HG03520 (cell line): ENCODE measurements at regions not wholly inside any gene's neighbourhood (a gene's known extent, or its start where the extent isn't known, plus 50 kb on each side); places are given as distances from the start of the nearest gene placed in this dataset.
"Not testable (repeated sequence)": the region's sequence is repeated elsewhere in the genome, so short reads cannot be mapped to it uniquely, and the experiment has no call there.

Experiments
- ATAC-seq: cut with Tn5 transposase; IDR thresholded peaks from one replicate; pipeline ENCODE4 v1.9.1; 2021; ENCODE audit warnings: mild to moderate bottlenecking, moderate library complexity; ENCODE audit not compliant: unreplicated experiment

- no peak for ATAC-seq
Observed at GRCh38 chr3:191959876-191960413, 499.0 kb downstream of the PYDC2 start.

GRCh38 chr3:191961022-191961421 lies 500.1 kb downstream of the PYDC2 start:
- ATAC-seq = no peak

- no peak for ATAC-seq
Observed at GRCh38 chr3:191961529-191961928, 500.6 kb downstream of the PYDC2 start.

GRCh38 chr3:191962324-191962723 lies 501.4 kb downstream of the PYDC2 start:
- ATAC-seq = no peak

DNA sequence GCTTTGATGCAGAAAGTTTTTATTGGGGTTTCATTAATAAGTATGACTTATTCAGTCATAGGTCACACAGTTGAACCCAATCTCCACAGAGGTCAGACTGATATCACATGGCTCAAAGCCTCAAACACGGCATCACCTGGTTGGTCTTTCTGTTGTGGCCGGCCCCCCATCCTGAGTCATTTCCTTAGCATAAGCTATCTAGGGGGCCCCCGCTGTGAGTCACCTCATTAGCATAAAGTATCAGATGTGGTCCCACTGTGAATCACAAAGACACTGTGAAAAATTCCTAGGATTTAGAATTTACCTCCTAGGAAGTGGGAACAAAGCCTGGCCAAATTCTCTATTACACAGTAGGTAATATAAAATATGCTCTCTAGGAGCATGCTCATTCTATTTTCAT lies 502.2 kb downstream of the PYDC2 start:
- ATAC-seq = peak; percentile 36

- no peak for ATAC-seq
Observed at GRCh38 chr3:191966556-191966955, 505.6 kb downstream of the PYDC2 start.

DNA sequence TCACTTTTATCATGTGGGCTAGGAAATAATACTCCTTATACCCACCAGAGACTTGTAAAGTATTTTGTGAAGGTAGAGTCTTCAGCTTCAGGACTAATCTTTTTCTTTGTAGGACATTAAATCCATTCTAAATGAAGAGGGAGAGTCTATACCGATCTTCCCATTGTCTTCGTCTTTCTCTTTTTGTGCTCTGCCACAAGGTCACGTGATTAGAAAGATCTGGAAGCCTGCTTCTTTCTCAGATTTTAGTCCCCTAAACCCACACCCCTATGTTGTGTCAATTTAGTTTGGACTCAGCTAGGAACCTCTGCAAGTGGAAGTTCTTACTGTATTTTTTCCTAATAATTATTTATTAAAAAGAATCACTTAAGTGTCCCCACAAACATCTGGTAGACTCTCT lies 507.3 kb downstream of the PYDC2 start:
- ATAC-seq = no peak

- ATAC-seq = peak; percentile 61
Observed at GRCh38 chr3:191972714-191973398, 511.9 kb downstream of the PYDC2 start.

GRCh38 chr3:191973820-191974219 lies 512.9 kb downstream of the PYDC2 start:
- no peak for ATAC-seq

GRCh38 chr3:191975936-191976335 lies 515.0 kb downstream of the PYDC2 start:
- no peak for ATAC-seq

DNA sequence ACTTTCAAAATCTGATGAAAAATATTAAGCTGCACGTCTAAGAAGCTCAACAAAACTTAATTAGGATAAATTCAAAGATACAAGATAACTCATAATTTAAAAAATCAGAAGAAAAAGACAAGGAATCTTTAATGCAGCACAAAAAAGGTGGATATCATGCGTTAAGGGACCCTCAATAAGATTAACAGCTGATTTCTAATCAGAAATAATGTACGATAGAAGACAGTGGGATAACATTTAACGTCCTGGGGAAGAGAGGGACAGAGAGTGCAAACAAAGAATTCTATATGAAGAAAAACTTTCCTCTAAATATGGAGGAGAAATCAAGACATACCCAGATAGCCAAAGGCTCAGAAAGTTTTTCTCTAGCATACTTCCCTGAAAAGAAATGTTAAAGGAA lies 519.5 kb downstream of the PYDC2 start:
- no peak for ATAC-seq

DNA sequence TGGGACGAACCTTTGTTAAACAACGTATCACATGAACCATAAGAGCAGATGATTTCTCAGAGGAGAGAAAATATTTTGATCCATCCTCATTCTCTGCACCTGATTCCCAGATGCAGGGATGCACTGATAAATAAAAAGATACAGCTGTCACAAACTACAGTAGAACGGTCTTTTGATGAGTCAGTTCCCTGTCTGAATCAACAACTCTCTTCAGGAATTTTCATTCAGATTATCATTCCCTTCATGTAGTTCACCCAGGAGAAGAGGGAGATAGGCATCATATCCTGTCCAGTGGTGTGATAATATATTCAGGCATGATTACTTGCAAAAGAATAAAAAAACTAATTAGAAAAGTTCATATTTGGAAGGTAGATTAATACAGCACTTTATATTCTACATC lies 521.5 kb downstream of the PYDC2 start:
- no peak for ATAC-seq

GRCh38 chr3:191985691-191986090 lies 524.7 kb downstream of the PYDC2 start:
- no peak for ATAC-seq

DNA sequence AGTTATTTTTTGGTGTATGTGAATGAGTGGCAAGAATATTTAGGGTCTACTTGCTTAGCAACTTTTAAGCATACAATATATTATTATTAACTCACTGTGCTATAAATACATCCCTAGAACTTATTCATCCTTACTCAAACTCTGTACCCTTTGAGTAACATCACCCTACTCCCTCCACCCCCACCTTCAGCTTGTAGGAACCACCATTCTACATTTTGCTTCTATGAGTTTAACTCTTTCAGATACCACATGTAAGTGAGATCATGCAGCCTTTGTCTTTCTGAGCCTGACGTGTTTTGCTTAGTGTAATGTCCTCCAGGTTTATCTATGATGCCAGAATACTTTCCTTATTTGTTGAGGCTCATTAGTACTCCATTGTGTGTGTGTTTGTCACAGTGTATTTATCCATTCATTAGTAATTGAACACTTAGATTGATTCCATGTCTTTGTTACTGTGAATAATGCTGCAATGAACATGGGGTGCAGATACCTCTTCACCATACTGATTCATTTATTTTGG lies 526.9 kb downstream of the PYDC2 start:
- no peak for ATAC-seq

DNA sequence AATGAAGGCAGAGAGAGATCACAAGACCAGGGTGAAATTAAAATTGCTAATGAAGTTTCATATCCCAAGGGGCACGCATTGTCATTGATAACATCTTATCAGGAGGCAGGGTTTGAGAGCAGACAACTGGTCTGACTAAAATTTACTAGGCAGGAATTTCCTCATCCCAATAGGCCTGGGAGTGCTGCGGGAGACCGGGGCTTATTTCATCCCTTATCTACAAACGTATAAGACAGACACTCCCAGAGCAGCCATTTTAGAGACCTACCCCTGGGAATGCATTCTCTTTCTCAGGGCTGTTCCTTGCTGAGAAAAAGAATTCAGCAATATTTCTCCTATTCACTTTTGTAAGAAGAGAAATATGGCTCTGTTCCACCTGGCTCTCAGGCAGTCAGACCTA lies 533.0 kb downstream of the PYDC2 start:
- ATAC-seq = not testable (repeated sequence)

GRCh38 chr3:191997093-191997492 lies 536.1 kb downstream of the PYDC2 start:
- no peak for ATAC-seq

DNA sequence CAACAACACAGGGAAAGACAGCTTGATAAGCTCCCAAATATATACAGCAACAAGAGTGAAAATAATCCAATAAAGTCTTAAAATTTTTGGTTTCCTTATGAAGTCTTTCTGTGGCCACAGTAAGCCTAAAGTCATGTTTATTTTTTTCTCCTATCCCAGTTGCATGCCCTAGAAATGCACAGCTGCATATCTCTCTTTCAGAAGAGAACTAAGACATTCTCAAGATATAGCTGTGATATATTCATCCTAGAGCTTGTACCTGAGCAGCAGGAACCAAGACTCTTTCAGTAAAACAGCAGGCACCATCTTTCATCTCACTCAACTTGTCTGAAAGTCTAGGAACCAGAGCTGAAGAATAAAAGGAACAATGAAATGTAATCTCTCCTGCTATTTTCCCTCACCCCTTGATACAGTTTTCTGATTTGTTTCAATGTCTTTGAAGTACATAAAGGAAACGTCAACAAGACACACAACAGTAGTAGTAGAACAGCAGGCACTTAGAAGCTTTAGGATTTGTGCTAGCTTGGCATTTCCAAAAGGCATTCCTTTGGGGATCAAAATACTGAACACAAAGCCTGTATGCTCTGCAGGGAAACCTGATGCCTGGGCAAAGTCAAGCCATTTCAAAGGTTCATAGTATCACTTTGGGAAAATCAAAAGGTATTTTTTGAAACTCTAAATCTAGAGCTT lies 536.8 kb downstream of the PYDC2 start:
- no peak for ATAC-seq

- ATAC-seq = no peak
Observed at GRCh38 chr3:192001218-192001617, 540.3 kb downstream of the PYDC2 start.

DNA sequence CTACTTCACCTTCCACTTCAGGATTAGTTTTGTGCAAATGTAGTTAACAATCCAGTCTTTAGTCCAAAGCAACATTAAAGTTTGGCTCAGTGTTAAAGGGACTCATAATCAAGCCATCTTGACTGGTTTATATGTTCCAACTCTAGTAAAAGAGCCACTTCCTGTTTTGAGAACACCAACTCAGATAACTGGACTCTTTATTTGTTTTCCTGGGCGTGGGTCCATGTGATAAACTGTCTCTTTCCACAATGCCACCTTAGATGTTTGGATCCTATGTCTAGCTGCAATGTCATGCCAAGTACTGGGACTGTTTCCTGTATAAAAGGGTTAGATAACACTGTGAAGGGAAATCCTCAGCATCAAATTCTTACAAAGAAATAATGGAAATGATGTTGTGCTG lies 545.0 kb downstream of the PYDC2 start:
- ATAC-seq = no peak

GRCh38 chr3:192009903-192010302 lies 548.9 kb downstream of the PYDC2 start:
- ATAC-seq = no peak

DNA sequence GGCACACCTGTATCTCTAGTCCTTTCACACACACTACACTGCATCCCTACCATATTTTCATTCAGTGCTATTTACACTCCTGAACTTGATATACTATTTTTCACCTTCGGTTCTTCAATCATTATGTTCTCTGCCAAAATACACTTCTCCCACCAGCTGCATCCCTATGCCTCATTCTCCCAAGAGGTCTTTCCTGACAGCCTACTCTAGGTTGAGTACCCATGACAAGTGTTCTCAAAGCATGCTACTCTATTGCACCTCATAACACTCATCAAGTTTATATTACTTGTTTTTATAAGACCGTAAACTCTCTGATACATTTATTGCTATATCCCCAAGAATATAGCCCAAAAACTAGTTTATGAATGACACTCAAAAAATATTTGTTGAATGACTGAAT lies 549.5 kb downstream of the PYDC2 start:
- no peak for ATAC-seq

DNA sequence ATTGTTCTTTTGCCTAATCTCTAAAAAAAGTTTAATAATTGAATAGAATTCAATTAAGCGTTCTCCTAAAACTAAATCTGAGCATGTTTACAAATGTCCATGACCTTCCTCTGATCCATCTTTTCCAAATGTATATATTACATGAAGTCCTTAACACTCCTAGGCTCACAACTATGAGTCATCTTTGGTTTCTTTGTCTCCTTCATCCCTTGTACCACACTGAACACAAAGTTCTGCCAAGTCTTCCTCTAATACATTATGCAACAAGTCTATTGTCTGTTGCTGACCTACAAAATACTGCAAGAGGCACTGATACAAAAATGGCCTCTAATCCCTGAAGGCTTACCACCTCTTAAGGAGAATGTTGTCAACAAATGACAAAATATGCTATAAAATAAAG lies 550.2 kb downstream of the PYDC2 start:
- ATAC-seq = no peak
